OCI-LY1 (cell line): ENCODE measurements at regions not wholly inside any gene's neighbourhood (a gene's known extent, or its start where the extent isn't known, plus 50 kb on each side); places are given as distances from the start of the nearest gene placed in this dataset.

Source experiments
- CTCF ChIP-seq: fragments of 200-600 bp; sonication (generic), shearing (Covaris generic); IDR thresholded peaks from 2 replicates; pipeline ENCODE4 v1.5.1; 2017; ENCODE audit warnings: mild to moderate bottlenecking, antibody characterized with exemption, low read length, moderate library complexity, mixed read lengths
- EZH2 ChIP-seq: fragments of 200-600 bp; sonication (generic), shearing (Covaris generic); IDR thresholded peaks from 2 replicates; pipeline ENCODE4 v1.8.0; 2017; ENCODE audit warnings: borderline replicate concordance, mixed run types, mild to moderate bottlenecking, antibody characterized with exemption, low read length, moderate library complexity, mixed read lengths

GRCh38 chr5:28808967-28809810 lies 1770.8 kb upstream of the CDH9 start:
- TF ChIP-seq CTCF = no peak
- TF ChIP-seq EZH2 = no peak
